Peyer's patch (tissue), 4 donors: ENCODE measurements at regions not wholly inside any gene's neighbourhood (a gene's known extent, or its start where the extent isn't known, plus 50 kb on each side); places are given as distances from the start of the nearest gene placed in this dataset.

Experiments
- DNase-seq, 3 donors: peaks; one replicate each; pipeline ENCODE4 v3.0.0-alpha.2; 2017 to 2019
- H3K27ac ChIP-seq, 4 donors: fragments of 200-600 bp; sonication (generic); one replicate each; pipeline ENCODE4 v1.5.1; 2016 to 2019
- H3K27me3 ChIP-seq, 2 donors: fragments of 200-600 bp; sonication (generic); one replicate each; pipeline ENCODE4 v1.5.1; 2019
- H3K36me3 ChIP-seq, 3 donors: fragments of 200-600 bp; sonication (generic); one replicate each; pipeline ENCODE4 v1.5.1; 2016 to 2019
- H3K4me1 ChIP-seq, 4 donors: fragments of 200-600 bp; sonication (generic); one replicate each; pipeline ENCODE4 v1.5.1; 2016 to 2019
- H3K4me3 ChIP-seq, 4 donors: fragments of 200-600 bp; sonication (generic); 1 replicate in 3 of 4; 2 replicates in 1 of 4; pipeline ENCODE4 v1.5.1; 2016 to 2019; ENCODE audit warnings: mild to moderate bottlenecking in 1 of 4
- H3K9me3 ChIP-seq, 4 donors: fragments of 200-600 bp; sonication (generic); one replicate each; pipeline ENCODE4 v1.5.1; 2016 to 2019; ENCODE audit warnings: mild to moderate bottlenecking in 1 of 4
- POLR2A ChIP-seq, 2 donors: fragments of 450-650 bp; IDR thresholded peaks; one replicate each; pipeline ENCODE4 v1.5.1; 2017; ENCODE audit warnings: antibody characterized with exemption in 2 of 2, mild to moderate bottlenecking in 2 of 2, moderate library complexity in 2 of 2
- TF ChIP-seq, protein P1 (sequence below), 6 experiments: fragments of 450-650 bp in 4 of 6; fragments of 200-600 bp in 2 of 6; sonication (generic) in 1 of 6; IDR thresholded peaks; one replicate each; pipeline ENCODE4 v1.5.1; 2017 to 2019; ENCODE audit warnings: antibody characterized with exemption in 6 of 6, mild to moderate bottlenecking in 3 of 6, moderate library complexity in 1 of 6

- H3K9me3 ChIP-seq, result no peaks in the 10 kb centered on the region
- TF ChIP-seq POLR2A (IDR thresholded peaks at IDR 0.05), result no peak
- TF ChIP-seq, protein P1, sequence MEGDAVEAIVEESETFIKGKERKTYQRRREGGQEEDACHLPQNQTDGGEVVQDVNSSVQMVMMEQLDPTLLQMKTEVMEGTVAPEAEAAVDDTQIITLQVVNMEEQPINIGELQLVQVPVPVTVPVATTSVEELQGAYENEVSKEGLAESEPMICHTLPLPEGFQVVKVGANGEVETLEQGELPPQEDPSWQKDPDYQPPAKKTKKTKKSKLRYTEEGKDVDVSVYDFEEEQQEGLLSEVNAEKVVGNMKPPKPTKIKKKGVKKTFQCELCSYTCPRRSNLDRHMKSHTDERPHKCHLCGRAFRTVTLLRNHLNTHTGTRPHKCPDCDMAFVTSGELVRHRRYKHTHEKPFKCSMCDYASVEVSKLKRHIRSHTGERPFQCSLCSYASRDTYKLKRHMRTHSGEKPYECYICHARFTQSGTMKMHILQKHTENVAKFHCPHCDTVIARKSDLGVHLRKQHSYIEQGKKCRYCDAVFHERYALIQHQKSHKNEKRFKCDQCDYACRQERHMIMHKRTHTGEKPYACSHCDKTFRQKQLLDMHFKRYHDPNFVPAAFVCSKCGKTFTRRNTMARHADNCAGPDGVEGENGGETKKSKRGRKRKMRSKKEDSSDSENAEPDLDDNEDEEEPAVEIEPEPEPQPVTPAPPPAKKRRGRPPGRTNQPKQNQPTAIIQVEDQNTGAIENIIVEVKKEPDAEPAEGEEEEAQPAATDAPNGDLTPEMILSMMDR (IDR thresholded peaks at IDR 0.05), result no peak
- H3K27ac ChIP-seq, result no peak overlapping the region
- no peak overlapping the region for H3K4me3 ChIP-seq
- DNase-seq, result no peak
- H3K4me1 ChIP-seq, result no peaks in the 10 kb centered on the region
- no peaks in the 10 kb centered on the region for H3K36me3 ChIP-seq
- H3K27me3 ChIP-seq, result no peaks in the 10 kb centered on the region
Observed at GRCh38 chr5:98031926-98032325, 741.5 kb upstream of the RGMB start.

DNA sequence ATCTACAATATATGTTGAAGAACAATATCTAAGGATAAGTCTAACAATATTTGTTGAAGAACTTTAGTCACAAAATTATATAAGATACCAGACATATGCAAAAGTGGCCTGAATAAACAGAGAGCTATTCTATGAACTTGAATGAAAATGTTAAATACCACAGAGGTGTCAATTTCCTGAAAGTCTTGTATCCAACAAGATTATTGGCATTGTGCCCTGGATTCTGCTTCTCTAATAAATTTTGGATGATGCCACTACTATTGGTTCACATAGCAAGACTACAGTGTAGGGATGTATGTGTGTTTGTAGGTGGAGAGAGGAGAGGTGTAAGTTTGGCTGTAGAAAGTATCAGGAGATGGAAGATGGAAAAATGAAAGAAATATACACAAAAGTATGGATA, 731.8 kb upstream of the RGMB start:
- no peak for DNase-seq
- TF ChIP-seq POLR2A (IDR thresholded peaks at IDR 0.05), result no peak
- TF ChIP-seq, protein P1 (IDR thresholded peaks at IDR 0.05), result no peak

GRCh38 chr5:98042521-98042920, 730.9 kb upstream of the RGMB start:
- no peaks in the 10 kb centered on the region for H3K4me1 ChIP-seq
- H3K9me3 ChIP-seq, result no peaks in the 10 kb centered on the region
- no peaks in the 10 kb centered on the region for H3K27me3 ChIP-seq
- H3K36me3 ChIP-seq, result no peaks in the 10 kb centered on the region
- H3K4me3 ChIP-seq, result no peak overlapping the region
- H3K27ac ChIP-seq, result no peak overlapping the region
- DNase-seq, result no peak
- no peak for TF ChIP-seq POLR2A (IDR thresholded peaks at IDR 0.05)
- TF ChIP-seq, protein P1 (IDR thresholded peaks at IDR 0.05), result no peak

More for the DNA sequence above, 731.8 kb upstream of the RGMB start:
- H3K36me3 ChIP-seq, result no peaks in the 10 kb centered on the region
- no peak overlapping the region for H3K27ac ChIP-seq
- H3K4me1 ChIP-seq, result no peaks in the 10 kb centered on the region
- no peaks in the 10 kb centered on the region for H3K27me3 ChIP-seq
- H3K4me3 ChIP-seq, result no peak overlapping the region
- H3K9me3 ChIP-seq, result no peaks in the 10 kb centered on the region

GRCh38 chr5:98042961-98043360, 730.5 kb upstream of the RGMB start:
- Histone ChIP-seq H3K9me3 (no peaks in the 10 kb centered on the region), H3K4me3 (no peak overlapping the region), H3K27ac (no peak overlapping the region), H3K27me3 (no peaks in the 10 kb centered on the region), H3K36me3 (no peaks in the 10 kb centered on the region), H3K4me1 (no peaks in the 10 kb centered on the region)
- DNase-seq, result no peak
- TF ChIP-seq, protein P1 (IDR thresholded peaks at IDR 0.05), result no peak
- TF ChIP-seq POLR2A (IDR thresholded peaks at IDR 0.05), result no peak

- H3K27me3 ChIP-seq, result no peaks in the 10 kb centered on the region
- no peak overlapping the region for H3K27ac ChIP-seq
- DNase-seq, result no peak
- H3K4me1 ChIP-seq, result no peaks in the 10 kb centered on the region
- no peak for TF ChIP-seq POLR2A (IDR thresholded peaks at IDR 0.05)
- TF ChIP-seq, protein P1 (IDR thresholded peaks at IDR 0.05), result no peak
- H3K36me3 ChIP-seq, result no peaks in the 10 kb centered on the region
- no peak overlapping the region for H3K4me3 ChIP-seq
- no peaks in the 10 kb centered on the region for H3K9me3 ChIP-seq
Observed at GRCh38 chr5:98050583-98050982, 722.9 kb upstream of the RGMB start.

DNA sequence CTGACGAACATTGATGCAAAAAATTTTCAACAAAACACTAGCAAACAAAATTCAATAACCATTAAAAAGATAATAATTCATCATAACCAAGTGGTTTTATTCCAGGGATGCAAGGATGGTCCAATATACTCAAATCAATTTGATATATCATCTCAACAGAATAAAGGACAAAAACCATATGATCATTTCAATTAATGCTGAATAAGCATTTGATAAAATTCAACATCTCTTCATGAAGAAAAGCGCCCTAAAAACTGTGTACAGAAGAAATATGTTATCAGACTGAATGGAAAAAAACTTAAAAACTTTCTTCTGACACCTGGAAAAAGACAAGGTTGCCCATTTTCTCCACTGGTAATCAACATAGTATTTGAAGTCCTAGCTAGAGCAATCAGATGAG, 720.3 kb upstream of the RGMB start:
- H3K27ac ChIP-seq, result no peak overlapping the region
- DNase-seq, result no peak
- H3K36me3 ChIP-seq, result no peaks in the 10 kb centered on the region
- no peak overlapping the region for H3K4me3 ChIP-seq
- no peaks in the 10 kb centered on the region for H3K4me1 ChIP-seq
- no peaks in the 10 kb centered on the region for H3K9me3 ChIP-seq
- TF ChIP-seq, protein P1 (IDR thresholded peaks at IDR 0.05), result no peak
- TF ChIP-seq POLR2A (IDR thresholded peaks at IDR 0.05), result no peak
- H3K27me3 ChIP-seq, result no peaks in the 10 kb centered on the region
